Activated T-helper 2 cell treated with anti-CD3 and anti-CD28 coated beads, Interferon-gamma antibody, Interleukin-2, Interleukin-4, amounts not matched to agents 10 μg/mL and 5 μg/mL and 100 μg/mL, durations not matched to agents 14 hours and 24 hours and 36 hours (primary cell): ENCODE measurements at regions not wholly inside any gene's neighbourhood (a gene's known extent, or its start where the extent isn't known, plus 50 kb on each side); places are given as distances from the start of the nearest gene placed in this dataset.
"Not testable (repeated sequence)": the region's sequence is repeated elsewhere in the genome, so short reads cannot be mapped to it uniquely, and the experiment has no call there.

Source experiments
- DNase-seq: peaks from one replicate; pipeline ENCODE4 v3.0.0; 2021; ENCODE audit warnings: low spot score
- H3K27ac Mint-ChIP-seq: one replicate; pipeline ENCODE4 v1.8.0; 2021; ENCODE audit warnings: mixed read lengths
- H3K27me3 Mint-ChIP-seq: one replicate; pipeline ENCODE4 v1.8.0; 2021; ENCODE audit warnings: low read depth, mixed read lengths
- H3K36me3 Mint-ChIP-seq: one replicate; pipeline ENCODE4 v1.8.0; 2021; ENCODE audit warnings: low read depth, mixed read lengths
- H3K4me1 Mint-ChIP-seq: one replicate; pipeline ENCODE4 v1.8.0; 2021; ENCODE audit warnings: low read depth, mixed read lengths
- H3K4me3 Mint-ChIP-seq: one replicate; pipeline ENCODE4 v1.8.0; 2021; ENCODE audit warnings: low read depth, mild to moderate bottlenecking, moderate library complexity, mixed read lengths
- H3K9me3 Mint-ChIP-seq: one replicate; pipeline ENCODE4 v1.8.0; 2021; ENCODE audit warnings: mixed read lengths
- intact Hi-C: fragments of 100-400 bp; cut with micrococcal nuclease; formaldehyde crosslinking; loops from one replicate; pipeline ENCODE4 v1.15.1; 2023

GRCh38 chr1:232367293-232367692 is 262.6 kb downstream of the SIPA1L2 start:
- no peaks in the 10 kb centered on the region for H3K9me3 Mint-ChIP-seq
- H3K27me3 Mint-ChIP-seq: no peaks in the 10 kb centered on the region
- H3K4me1 Mint-ChIP-seq: no peaks in the 10 kb centered on the region
- H3K36me3 Mint-ChIP-seq: no peaks in the 10 kb centered on the region
- intact Hi-C loops: no loop called here
- no peak for DNase-seq
- no peak overlapping the region for H3K27ac Mint-ChIP-seq
- H3K4me3 Mint-ChIP-seq: no peak overlapping the region

GRCh38 chr1:232364654-232365382 is 265.1 kb downstream of the SIPA1L2 start:
- no peak overlapping the region for H3K4me3 Mint-ChIP-seq
- H3K4me1 Mint-ChIP-seq: no peaks in the 10 kb centered on the region
- H3K9me3 Mint-ChIP-seq: no peaks in the 10 kb centered on the region
- H3K36me3 Mint-ChIP-seq: no peaks in the 10 kb centered on the region
- H3K27ac Mint-ChIP-seq: no peak overlapping the region
- H3K27me3 Mint-ChIP-seq: no peaks in the 10 kb centered on the region
- intact Hi-C loops: no loop called here
- DNase-seq: no peak

DNA sequence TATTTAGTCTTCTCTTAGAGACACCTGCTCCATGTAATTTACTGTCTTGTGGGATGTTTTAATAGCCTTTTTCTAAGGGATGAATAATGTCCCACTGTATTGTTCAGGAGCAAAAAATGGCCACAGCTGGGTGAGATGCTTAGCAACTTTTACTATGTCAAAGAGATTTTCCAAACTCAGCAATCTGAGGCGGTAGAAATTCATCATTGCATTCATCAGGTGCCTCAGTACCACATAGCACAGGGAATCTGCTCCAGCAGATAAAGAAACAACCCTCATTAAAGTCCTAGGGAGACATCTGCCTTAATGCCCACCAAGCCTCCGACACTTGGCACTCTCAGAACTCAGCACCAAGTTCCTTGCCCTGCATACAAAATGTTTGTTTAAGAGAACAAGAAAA is 266.9 kb downstream of the SIPA1L2 start:
- no peak for DNase-seq
- H3K27me3 Mint-ChIP-seq: no peaks in the 10 kb centered on the region
- H3K9me3 Mint-ChIP-seq: no peaks in the 10 kb centered on the region
- no peak overlapping the region for H3K4me3 Mint-ChIP-seq
- no peaks in the 10 kb centered on the region for H3K4me1 Mint-ChIP-seq
- intact Hi-C loops: no loop called here
- no peak overlapping the region for H3K27ac Mint-ChIP-seq
- no peaks in the 10 kb centered on the region for H3K36me3 Mint-ChIP-seq

GRCh38 chr1:232357416-232357815 is 272.5 kb downstream of the SIPA1L2 start:
- no peak for DNase-seq
- no peak overlapping the region for H3K27ac Mint-ChIP-seq
- H3K4me1 Mint-ChIP-seq: no peaks in the 10 kb centered on the region
- no peaks in the 10 kb centered on the region for H3K9me3 Mint-ChIP-seq
- no peaks in the 10 kb centered on the region for H3K36me3 Mint-ChIP-seq
- H3K27me3 Mint-ChIP-seq: no peaks in the 10 kb centered on the region
- H3K4me3 Mint-ChIP-seq: no peak overlapping the region
- intact Hi-C loops: no loop called here

DNA sequence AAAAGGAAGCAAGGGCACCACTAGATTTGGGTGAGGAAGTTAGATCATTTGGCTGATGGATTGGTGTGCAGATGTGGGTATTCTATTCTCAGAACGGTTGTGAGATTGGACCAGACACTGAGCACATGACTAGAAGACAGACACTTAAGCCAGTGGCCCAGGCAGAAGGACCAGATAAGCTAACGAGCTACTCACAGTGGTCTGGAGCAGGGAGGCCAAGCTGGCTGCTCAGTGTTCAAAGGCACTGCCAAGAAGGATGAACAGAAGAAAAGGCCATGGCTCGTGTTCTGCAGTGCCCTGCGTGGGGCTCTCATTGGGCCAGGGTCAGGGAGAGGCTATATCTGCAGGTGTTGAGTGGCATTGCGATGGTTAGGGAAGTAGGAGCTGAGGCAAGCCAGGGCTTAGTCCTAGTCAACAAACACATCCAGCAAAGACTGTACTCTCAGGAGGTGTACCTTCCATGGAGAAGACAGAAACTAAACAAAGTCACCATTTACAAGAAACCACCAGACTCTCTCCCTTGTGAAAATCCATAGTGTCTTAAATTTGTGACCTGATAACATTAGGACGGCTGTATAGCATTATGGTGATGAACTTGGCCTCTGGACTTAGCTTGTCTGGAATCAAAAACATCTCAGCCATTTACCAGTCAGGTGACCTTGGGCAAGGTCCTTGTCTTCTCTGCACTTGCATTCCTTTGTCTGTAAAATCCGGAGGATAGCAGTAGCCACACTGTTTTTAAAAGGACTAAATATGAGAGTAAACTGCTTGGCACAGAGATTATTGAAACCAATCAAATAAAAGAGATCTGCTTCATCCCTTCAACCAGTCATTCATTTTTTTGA is 274.5 kb downstream of the SIPA1L2 start:
- H3K27me3 Mint-ChIP-seq: no peaks in the 10 kb centered on the region
- no peak overlapping the region for H3K27ac Mint-ChIP-seq
- no peak for DNase-seq
- H3K4me1 Mint-ChIP-seq: no peaks in the 10 kb centered on the region
- no peak overlapping the region for H3K4me3 Mint-ChIP-seq
- H3K36me3 Mint-ChIP-seq: no peaks in the 10 kb centered on the region
- H3K9me3 Mint-ChIP-seq: no peaks in the 10 kb centered on the region
- intact Hi-C loops: no loop called here

DNA sequence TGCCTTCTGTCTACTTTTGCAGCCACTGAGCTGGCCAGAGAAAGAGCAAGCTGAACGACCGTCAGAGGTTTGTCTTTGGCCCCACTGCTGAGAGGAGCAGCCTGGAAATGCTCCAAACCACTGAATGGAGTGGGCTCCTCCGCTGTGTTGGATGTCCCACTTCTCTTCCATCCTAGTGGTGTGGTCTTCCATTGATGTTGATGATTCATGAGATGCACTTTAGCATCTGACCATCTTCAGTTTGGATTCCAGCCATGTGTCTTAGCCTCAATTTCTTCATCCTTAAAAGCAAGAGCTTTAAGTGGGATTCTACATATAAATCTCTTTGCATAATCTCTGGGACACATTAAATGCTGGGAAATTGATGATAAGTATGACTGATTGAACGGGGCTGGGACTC is 276.9 kb downstream of the SIPA1L2 start:
- Mint-ChIP-seq H3K4me3 (no peak overlapping the region), H3K36me3 (no peaks in the 10 kb centered on the region), H3K9me3 (no peaks in the 10 kb centered on the region), H3K4me1 (no peaks in the 10 kb centered on the region), H3K27me3 (no peaks in the 10 kb centered on the region), H3K27ac (no peak overlapping the region)
- intact Hi-C loops: no loop called here
- no peak for DNase-seq

GRCh38 chr1:232352366-232352765 is 277.6 kb downstream of the SIPA1L2 start:
- no peak overlapping the region for H3K27ac Mint-ChIP-seq
- DNase-seq: no peak
- H3K9me3 Mint-ChIP-seq: no peaks in the 10 kb centered on the region
- H3K36me3 Mint-ChIP-seq: no peaks in the 10 kb centered on the region
- intact Hi-C loops: no loop called here
- H3K4me1 Mint-ChIP-seq: no peaks in the 10 kb centered on the region
- no peak overlapping the region for H3K4me3 Mint-ChIP-seq
- H3K27me3 Mint-ChIP-seq: no peaks in the 10 kb centered on the region

DNA sequence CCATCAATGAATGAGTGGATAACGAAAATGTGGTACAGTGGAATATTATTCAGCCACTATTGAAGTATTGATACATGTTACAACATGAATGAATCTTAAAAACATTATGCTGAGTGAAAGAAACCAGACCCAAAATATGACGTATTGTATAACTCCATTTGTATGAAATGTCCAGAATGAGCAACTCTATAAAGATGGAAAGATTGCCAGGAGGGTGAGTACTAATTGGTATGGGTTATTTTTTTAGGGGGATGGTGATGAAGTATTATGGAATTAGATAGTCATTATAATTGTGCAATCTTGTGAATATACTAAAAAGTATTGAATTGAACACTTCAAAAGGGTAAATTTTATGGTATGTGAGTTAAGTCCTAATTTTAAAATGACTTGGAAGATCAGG is 278.6 kb downstream of the SIPA1L2 start:
- Mint-ChIP-seq H3K36me3 (no peaks in the 10 kb centered on the region), H3K27ac (no peak overlapping the region), H3K4me3 (no peak overlapping the region), H3K9me3 (no peaks in the 10 kb centered on the region), H3K27me3 (no peaks in the 10 kb centered on the region), H3K4me1 (no peaks in the 10 kb centered on the region)
- intact Hi-C loops: no loop called here
- no peak for DNase-seq

- no peaks in the 10 kb centered on the region for H3K27me3 Mint-ChIP-seq
- H3K4me3 Mint-ChIP-seq: no peak overlapping the region
- no peak for DNase-seq
- no peaks in the 10 kb centered on the region for H3K36me3 Mint-ChIP-seq
- no peaks in the 10 kb centered on the region for H3K4me1 Mint-ChIP-seq
- peaks cover 13% of the 10 kb centered on the region for H3K9me3 Mint-ChIP-seq
- no peak overlapping the region for H3K27ac Mint-ChIP-seq
- intact Hi-C loops: no loop called here
Observed at GRCh38 chr1:232346844-232347243, 283.1 kb downstream of the SIPA1L2 start.

DNA sequence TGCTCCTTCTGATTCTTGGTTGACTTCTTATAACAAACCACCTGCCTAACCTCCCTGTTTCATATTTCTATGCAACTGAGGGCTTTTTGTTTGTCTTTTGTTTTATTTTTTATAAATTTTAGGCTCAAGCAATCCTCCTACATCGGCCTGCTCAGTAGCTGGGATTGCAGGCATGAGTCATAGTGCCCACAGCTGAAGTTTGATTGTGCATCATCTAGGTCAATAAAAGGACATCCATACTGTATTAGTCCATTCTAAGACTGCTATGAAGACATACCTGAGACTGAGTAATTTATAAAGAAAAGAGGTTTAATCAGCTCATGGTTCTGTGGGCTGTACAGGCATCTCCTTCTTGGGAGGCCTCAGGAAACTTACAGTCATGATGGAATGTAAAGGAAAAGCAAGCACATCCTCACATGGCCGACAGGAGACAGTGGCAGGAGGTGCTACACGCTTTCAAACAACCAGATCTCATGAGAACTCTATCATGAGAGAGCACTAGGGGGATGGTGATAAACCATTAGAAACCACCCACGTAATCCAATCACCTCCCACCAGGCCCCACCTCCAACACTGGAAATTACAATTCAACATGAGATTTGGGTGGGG is 285.0 kb downstream of the SIPA1L2 start:
- intact Hi-C loops: no loop called here
- H3K4me3 Mint-ChIP-seq: no peak overlapping the region
- no peaks in the 10 kb centered on the region for H3K27me3 Mint-ChIP-seq
- DNase-seq: no peak
- peaks cover 13% of the 10 kb centered on the region for H3K9me3 Mint-ChIP-seq
- H3K36me3 Mint-ChIP-seq: no peaks in the 10 kb centered on the region
- H3K4me1 Mint-ChIP-seq: no peaks in the 10 kb centered on the region
- no peak overlapping the region for H3K27ac Mint-ChIP-seq

GRCh38 chr1:232344186-232344585 is 285.7 kb downstream of the SIPA1L2 start:
- H3K4me1 Mint-ChIP-seq, H3K27ac Mint-ChIP-seq, H3K36me3 Mint-ChIP-seq, DNase-seq, H3K27me3 Mint-ChIP-seq, H3K4me3 Mint-ChIP-seq, intact Hi-C loops: not testable (repeated sequence)
- H3K9me3 Mint-ChIP-seq: peaks cover 13% of the 10 kb centered on the region

DNA sequence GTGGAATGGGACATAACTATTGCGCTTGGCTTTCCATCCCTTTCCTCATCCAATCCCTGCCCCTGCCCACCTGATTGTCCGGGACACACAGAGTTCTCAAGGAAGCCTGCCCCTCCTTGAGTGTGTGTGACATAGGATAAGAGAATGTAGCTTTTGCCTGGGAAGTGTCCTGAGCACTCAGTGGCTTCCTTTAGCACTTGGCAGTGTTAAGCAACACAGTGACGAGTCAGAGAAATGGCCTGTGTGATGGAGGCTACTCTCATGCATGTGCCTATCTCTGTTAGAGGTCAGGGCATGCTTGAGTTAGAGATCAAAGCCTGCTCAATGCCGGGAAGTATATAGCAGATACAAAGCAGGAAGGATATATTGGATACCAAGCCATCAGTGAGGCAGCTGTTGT is 289.5 kb downstream of the SIPA1L2 start:
- Mint-ChIP-seq H3K36me3 (no peaks in the 10 kb centered on the region), H3K27ac (no peak overlapping the region), H3K9me3 (peaks cover 7% of the 10 kb centered on the region), H3K4me1 (peaks cover 4% of the 10 kb centered on the region), H3K27me3 (no peaks in the 10 kb centered on the region), H3K4me3 (no peak overlapping the region)
- no peak for DNase-seq
- intact Hi-C loops: no loop called here

GRCh38 chr1:232339073-232339472 is 290.9 kb downstream of the SIPA1L2 start:
- H3K27ac Mint-ChIP-seq: no peak overlapping the region
- H3K36me3 Mint-ChIP-seq: no peaks in the 10 kb centered on the region
- intact Hi-C loops: no loop called here
- no peaks in the 10 kb centered on the region for H3K9me3 Mint-ChIP-seq
- H3K4me1 Mint-ChIP-seq: peaks cover 6% of the 10 kb centered on the region
- no peak overlapping the region for H3K4me3 Mint-ChIP-seq
- DNase-seq: no peak
- no peaks in the 10 kb centered on the region for H3K27me3 Mint-ChIP-seq
